Ishikawa (cell line): ENCODE measurements at regions not wholly inside any gene's neighbourhood (a gene's known extent, or its start where the extent isn't known, plus 50 kb on each side); places are given as distances from the start of the nearest gene placed in this dataset.

ENCODE experiments used
- CEBPB ChIP-seq: IDR thresholded peaks from 2 replicates; pipeline ENCODE4 v1.6.1; 2012
- CREB1 ChIP-seq: IDR thresholded peaks from 2 replicates; pipeline ENCODE4 v1.6.1; 2012; ENCODE audit warnings: low read depth
- EGR1 ChIP-seq: IDR thresholded peaks from 2 replicates; pipeline ENCODE4 v1.6.1; 2012
- EP300 ChIP-seq: IDR thresholded peaks from 2 replicates; pipeline ENCODE4 v1.6.1; 2012; ENCODE audit warnings: borderline replicate concordance
- FOXM1 ChIP-seq: IDR thresholded peaks from 2 replicates; pipeline ENCODE4 v1.6.1; 2012; ENCODE audit warnings: low read depth, borderline replicate concordance
- MAX ChIP-seq: IDR thresholded peaks from 2 replicates; pipeline ENCODE4 v1.6.1; 2012
- NFIC ChIP-seq: IDR thresholded peaks from 2 replicates; pipeline ENCODE4 v1.6.1; 2012
- RAD21 ChIP-seq: IDR thresholded peaks from 2 replicates; pipeline ENCODE4 v1.6.1; 2012; ENCODE audit warnings: low read depth
- TAF1 ChIP-seq: IDR thresholded peaks from 2 replicates; pipeline ENCODE4 v1.6.1; 2012; ENCODE audit warnings: low read depth, mild to moderate bottlenecking
- TCF12 ChIP-seq: IDR thresholded peaks from 2 replicates; pipeline ENCODE4 v1.6.1; 2012; ENCODE audit warnings: low read depth
- TEAD4 ChIP-seq: IDR thresholded peaks from 2 replicates; pipeline ENCODE4 v1.6.1; 2012
- YY1 ChIP-seq: IDR thresholded peaks from 2 replicates; pipeline ENCODE4 v1.6.1; 2012; ENCODE audit warnings: low read depth
- ZBTB7A ChIP-seq: IDR thresholded peaks from 2 replicates; pipeline ENCODE4 v1.6.1; 2012; ENCODE audit warnings: low read depth
- TF ChIP-seq, protein P1 (sequence below): IDR thresholded peaks from 2 replicates; pipeline ENCODE4 v1.6.1; 2012
- TF ChIP-seq, protein P2 (sequence below): IDR thresholded peaks from 2 replicates; pipeline ENCODE4 v1.6.1; 2012; ENCODE audit warnings: low read depth, mild to moderate bottlenecking

DNA sequence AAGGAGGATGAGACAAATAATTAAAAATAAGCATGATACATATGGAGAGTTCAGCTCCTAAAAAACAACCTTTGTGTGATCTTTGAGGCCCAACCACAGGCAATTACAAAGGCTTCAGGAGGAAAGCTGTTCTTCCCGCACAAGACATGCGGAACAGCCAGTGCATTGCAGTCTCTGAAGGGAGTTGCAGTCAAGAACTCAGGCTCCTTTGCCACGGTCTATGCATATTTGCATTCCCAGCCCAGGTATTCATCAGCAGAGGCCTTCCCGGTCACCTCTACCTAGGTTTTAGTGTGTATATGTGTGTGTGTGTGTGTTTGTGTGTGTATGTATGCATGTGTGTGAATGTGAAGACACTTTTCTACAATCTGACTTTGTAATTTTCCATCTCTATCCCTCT, 600.6 kb upstream of the PCDH10 start:
- TF ChIP-seq EGR1 (no peak), TAF1 (no peak), RAD21 (no peak), ZBTB7A (no peak), NFIC (no peak), CREB1 (no peak), TEAD4 (no peak), FOXM1 (no peak), MAX (no peak), YY1 (no peak), TCF12 (no peak), EP300 (no peak), CEBPB (no peak)
- TF ChIP-seq, protein P1, sequence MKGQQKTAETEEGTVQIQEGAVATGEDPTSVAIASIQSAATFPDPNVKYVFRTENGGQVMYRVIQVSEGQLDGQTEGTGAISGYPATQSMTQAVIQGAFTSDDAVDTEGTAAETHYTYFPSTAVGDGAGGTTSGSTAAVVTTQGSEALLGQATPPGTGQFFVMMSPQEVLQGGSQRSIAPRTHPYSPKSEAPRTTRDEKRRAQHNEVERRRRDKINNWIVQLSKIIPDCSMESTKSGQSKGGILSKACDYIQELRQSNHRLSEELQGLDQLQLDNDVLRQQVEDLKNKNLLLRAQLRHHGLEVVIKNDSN: no peak
- TF ChIP-seq, protein P2, sequence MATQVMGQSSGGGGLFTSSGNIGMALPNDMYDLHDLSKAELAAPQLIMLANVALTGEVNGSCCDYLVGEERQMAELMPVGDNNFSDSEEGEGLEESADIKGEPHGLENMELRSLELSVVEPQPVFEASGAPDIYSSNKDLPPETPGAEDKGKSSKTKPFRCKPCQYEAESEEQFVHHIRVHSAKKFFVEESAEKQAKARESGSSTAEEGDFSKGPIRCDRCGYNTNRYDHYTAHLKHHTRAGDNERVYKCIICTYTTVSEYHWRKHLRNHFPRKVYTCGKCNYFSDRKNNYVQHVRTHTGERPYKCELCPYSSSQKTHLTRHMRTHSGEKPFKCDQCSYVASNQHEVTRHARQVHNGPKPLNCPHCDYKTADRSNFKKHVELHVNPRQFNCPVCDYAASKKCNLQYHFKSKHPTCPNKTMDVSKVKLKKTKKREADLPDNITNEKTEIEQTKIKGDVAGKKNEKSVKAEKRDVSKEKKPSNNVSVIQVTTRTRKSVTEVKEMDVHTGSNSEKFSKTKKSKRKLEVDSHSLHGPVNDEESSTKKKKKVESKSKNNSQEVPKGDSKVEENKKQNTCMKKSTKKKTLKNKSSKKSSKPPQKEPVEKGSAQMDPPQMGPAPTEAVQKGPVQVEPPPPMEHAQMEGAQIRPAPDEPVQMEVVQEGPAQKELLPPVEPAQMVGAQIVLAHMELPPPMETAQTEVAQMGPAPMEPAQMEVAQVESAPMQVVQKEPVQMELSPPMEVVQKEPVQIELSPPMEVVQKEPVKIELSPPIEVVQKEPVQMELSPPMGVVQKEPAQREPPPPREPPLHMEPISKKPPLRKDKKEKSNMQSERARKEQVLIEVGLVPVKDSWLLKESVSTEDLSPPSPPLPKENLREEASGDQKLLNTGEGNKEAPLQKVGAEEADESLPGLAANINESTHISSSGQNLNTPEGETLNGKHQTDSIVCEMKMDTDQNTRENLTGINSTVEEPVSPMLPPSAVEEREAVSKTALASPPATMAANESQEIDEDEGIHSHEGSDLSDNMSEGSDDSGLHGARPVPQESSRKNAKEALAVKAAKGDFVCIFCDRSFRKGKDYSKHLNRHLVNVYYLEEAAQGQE: no peak

DNA sequence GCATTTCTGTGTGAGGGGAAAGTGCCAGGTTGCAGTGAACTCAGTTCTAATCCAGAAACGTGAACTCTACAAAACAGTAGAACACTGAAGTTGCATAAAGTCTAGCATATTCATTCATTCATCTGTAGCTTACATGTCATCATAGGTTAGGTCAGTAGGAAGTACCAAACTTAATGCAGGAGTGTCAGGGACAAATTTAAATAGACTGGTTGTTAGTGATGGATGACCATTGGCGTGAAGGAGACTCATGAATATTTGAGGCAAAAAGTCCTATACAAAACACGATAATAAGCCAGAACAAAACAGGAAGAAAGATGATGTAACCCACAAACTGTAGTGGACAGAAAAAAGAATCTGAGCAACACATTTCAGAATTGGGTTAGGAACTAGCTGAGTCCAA, 592.8 kb upstream of the PCDH10 start:
- no peak for TF ChIP-seq CREB1
- TF ChIP-seq NFIC: no peak
- TF ChIP-seq RAD21: no peak
- no peak for TF ChIP-seq YY1
- no peak for TF ChIP-seq CEBPB
- no peak for TF ChIP-seq ZBTB7A

- TF ChIP-seq YY1: no peak
- TF ChIP-seq RAD21: no peak
- TF ChIP-seq CREB1: no peak
- TF ChIP-seq, protein P2: no peak
- no peak for TF ChIP-seq ZBTB7A
- TF ChIP-seq TEAD4: no peak
- TF ChIP-seq MAX: no peak
- no peak for TF ChIP-seq CEBPB
- no peak for TF ChIP-seq TCF12
- TF ChIP-seq EGR1: no peak
- no peak for TF ChIP-seq NFIC
- no peak for TF ChIP-seq TAF1
- TF ChIP-seq, protein P1: no peak
- no peak for TF ChIP-seq FOXM1
- TF ChIP-seq EP300: no peak
These were observed 591.4 kb upstream of the PCDH10 start for GRCh38 chr4:132557660-132558059.

DNA sequence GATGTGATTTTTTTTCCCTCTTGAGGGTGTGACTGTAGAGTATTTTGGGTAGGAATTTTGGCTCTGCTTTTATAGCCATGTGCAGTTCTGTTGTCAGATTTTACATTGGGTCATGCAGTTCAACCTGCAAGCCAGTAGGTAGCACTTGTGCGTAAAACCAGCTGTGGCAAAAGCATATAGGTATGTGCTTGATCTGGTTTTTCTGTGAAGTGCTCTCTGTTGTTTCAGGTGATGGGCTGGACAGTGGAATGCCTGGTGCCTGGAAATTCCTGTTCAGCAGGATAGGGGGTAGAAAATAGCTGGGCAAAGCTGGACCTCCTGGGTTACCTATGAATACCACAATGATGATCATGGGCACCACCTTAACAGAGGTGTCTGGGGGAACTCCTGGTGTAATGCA, 584.2 kb upstream of the PCDH10 start:
- TF ChIP-seq EP300: no peak
- TF ChIP-seq RAD21: peak; percentile 29; the same call in 1 of the 2 replicates

- TF ChIP-seq YY1 (no peak), NFIC (no peak), FOXM1 (no peak), TAF1 (no peak), CREB1 (no peak), EP300 (no peak), TEAD4 (no peak), ZBTB7A (no peak), MAX (no peak), TCF12 (no peak), EGR1 (no peak), RAD21 (no peak), CEBPB (no peak)
- TF ChIP-seq, protein P1: no peak
- TF ChIP-seq, protein P2: no peak
These were observed 583.6 kb upstream of the PCDH10 start for GRCh38 chr4:132565542-132565941.
